ENCODE measurements at regions not wholly inside any gene's neighbourhood (a gene's known extent, or its start where the extent isn't known, plus 50 kb on each side); places are given as distances from the start of the nearest gene placed in this dataset.

DNA sequence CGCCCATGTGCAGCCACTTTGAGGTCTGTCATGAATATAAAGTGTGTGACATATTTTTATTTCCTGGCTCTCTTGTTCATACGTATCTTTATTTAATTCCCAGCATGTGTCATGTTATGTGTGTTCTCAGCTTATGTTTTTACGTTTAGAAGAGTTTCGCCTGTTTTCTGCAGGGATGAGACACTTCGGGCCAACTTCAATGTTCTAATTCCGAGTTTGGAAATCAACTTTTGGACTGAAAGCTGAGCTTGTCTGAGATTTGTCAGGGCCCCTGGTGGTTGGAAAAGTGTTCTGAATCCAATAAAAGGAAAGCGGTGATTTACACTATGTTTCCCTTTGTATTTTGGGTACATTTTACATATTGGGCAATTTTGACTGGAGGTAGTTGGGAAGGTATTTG is 810.7 kb downstream of the TBC1D22A start:
- Histone ChIP-seq H3K9me2 (replicated peaks; ENCODE audit: insufficient read depth, low read length) (no peaks in the 10 kb centered on the region), H4K20me1 (ENCODE audit: insufficient read depth, low read depth, low read length) (no peaks in the 10 kb centered on the region), H3K4me3 (ENCODE audit: low read length) (no peak overlapping the region), H3K9me3 (ENCODE audit: low read length) (no peaks in the 10 kb centered on the region), H3K9ac (ENCODE audit: low read length) (no peak overlapping the region), H3K36me3 (ENCODE audit: insufficient read depth, low read length) (no peaks in the 10 kb centered on the region), H2AFZ (ENCODE audit: low read length) (no peak overlapping the region), H3K4me2 (ENCODE audit: low read depth, low read length, poor library complexity, severe bottlenecking) (no peak overlapping the region), H3K27ac (ENCODE audit: low read length) (no peak overlapping the region), H3K27me3 (ENCODE audit: low read length) (no peaks in the 10 kb centered on the region), H3K4me1 (ENCODE audit: low read length) (no peaks in the 10 kb centered on the region), H3K79me2 (ENCODE audit: low read length) (no peaks in the 10 kb centered on the region)
- no peak for DNase-seq

DNA sequence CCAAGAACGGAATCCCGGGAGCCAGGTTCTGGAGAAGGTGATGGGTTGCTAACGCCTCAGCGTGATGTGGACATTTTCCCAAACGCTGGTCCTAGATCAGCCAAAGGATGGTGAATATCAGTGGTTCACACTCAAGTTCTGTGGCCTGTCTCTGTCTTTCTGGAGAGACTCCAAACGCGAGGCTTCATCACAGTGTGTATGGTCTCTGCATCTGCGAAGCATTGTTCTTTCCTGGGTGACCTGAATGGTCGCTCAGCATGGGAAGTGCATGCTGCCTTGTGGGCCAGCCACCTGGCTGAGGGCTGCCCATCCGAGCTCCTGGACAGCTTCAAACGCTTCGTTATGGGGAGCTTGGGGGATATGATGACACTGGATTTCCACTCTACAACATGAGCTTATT is 810.0 kb downstream of the TBC1D22A start:
- H3K27ac ChIP-seq (ENCODE audit: low read length): no peak overlapping the region
- no peak overlapping the region for H3K4me2 ChIP-seq (ENCODE audit: low read depth, low read length, poor library complexity, severe bottlenecking)
- no peaks in the 10 kb centered on the region for H3K9me2 ChIP-seq (replicated peaks; ENCODE audit: insufficient read depth, low read length)
- no peak overlapping the region for H3K9ac ChIP-seq (ENCODE audit: low read length)
- no peak overlapping the region for H2AFZ ChIP-seq (ENCODE audit: low read length)
- no peak overlapping the region for H3K4me3 ChIP-seq (ENCODE audit: low read length)
- no peaks in the 10 kb centered on the region for H3K4me1 ChIP-seq (ENCODE audit: low read length)
- no peaks in the 10 kb centered on the region for H3K79me2 ChIP-seq (ENCODE audit: low read length)
- no peak for DNase-seq
- H3K9me3 ChIP-seq (ENCODE audit: low read length): no peaks in the 10 kb centered on the region
- H3K27me3 ChIP-seq (ENCODE audit: low read length): no peaks in the 10 kb centered on the region
- H3K36me3 ChIP-seq (ENCODE audit: insufficient read depth, low read length): no peaks in the 10 kb centered on the region
- no peaks in the 10 kb centered on the region for H4K20me1 ChIP-seq (ENCODE audit: insufficient read depth, low read depth, low read length)

DNA sequence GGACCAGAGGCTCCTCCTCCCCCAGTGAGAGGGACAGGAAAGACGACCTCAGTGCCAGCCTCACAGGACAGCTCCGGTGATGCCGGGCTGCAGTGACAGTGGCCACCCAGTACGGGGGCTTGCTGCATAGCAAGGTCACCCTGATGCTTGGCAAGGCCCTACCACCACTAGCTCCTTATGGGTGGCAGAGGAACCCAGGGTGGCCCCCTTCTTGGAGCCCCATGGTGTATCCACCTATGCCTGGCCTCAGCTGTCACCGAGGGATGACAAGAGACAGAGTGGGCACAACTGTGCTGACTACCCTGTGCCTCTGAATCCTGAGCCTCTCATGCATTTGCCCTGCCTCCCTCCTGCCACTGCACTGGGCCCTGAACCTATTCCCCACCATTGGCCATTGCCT is 809.2 kb downstream of the TBC1D22A start:
- DNase-seq: no peak
- Histone ChIP-seq H3K9me3 (ENCODE audit: low read length) (no peaks in the 10 kb centered on the region), H3K79me2 (ENCODE audit: low read length) (no peaks in the 10 kb centered on the region), H3K4me3 (ENCODE audit: low read length) (no peak overlapping the region), H3K27me3 (ENCODE audit: low read length) (no peaks in the 10 kb centered on the region), H3K9ac (ENCODE audit: low read length) (no peak overlapping the region), H3K4me2 (ENCODE audit: low read depth, low read length, poor library complexity, severe bottlenecking) (no peak overlapping the region), H3K36me3 (ENCODE audit: insufficient read depth, low read length) (no peaks in the 10 kb centered on the region), H4K20me1 (ENCODE audit: insufficient read depth, low read depth, low read length) (no peaks in the 10 kb centered on the region), H3K9me2 (replicated peaks; ENCODE audit: insufficient read depth, low read length) (no peaks in the 10 kb centered on the region), H3K4me1 (ENCODE audit: low read length) (no peaks in the 10 kb centered on the region), H2AFZ (ENCODE audit: low read length) (no peak overlapping the region), H3K27ac (ENCODE audit: low read length) (no peak overlapping the region)

DNA sequence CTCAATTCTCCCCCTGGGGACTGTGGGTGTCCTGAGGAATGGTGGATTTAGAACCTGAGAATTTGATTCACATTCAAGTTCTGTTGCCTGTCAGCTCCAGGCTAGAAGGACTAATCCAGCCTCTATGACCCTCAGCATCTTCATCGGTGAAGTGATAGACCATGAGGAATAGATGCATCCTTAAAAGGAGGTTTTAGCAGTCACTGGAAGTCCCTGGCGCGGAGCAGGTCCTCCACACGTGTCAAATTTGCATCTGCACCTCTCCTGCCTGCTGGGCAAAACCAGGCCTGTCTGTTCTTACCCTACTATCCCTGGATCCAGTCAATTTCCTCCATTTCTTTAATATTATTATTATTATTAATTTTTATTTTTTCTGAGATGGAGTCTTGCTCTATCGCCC is 808.4 kb downstream of the TBC1D22A start:
- H3K27me3 ChIP-seq (ENCODE audit: low read length): no peaks in the 10 kb centered on the region
- H3K27ac ChIP-seq (ENCODE audit: low read length): no peak overlapping the region
- H3K9me3 ChIP-seq (ENCODE audit: low read length): no peaks in the 10 kb centered on the region
- no peaks in the 10 kb centered on the region for H3K9me2 ChIP-seq (replicated peaks; ENCODE audit: insufficient read depth, low read length)
- no peaks in the 10 kb centered on the region for H3K36me3 ChIP-seq (ENCODE audit: insufficient read depth, low read length)
- no peaks in the 10 kb centered on the region for H3K79me2 ChIP-seq (ENCODE audit: low read length)
- H3K4me1 ChIP-seq (ENCODE audit: low read length): no peaks in the 10 kb centered on the region
- no peak overlapping the region for H2AFZ ChIP-seq (ENCODE audit: low read length)
- H3K4me3 ChIP-seq (ENCODE audit: low read length): no peak overlapping the region
- no peak for DNase-seq
- H3K4me2 ChIP-seq (ENCODE audit: low read depth, low read length, poor library complexity, severe bottlenecking): no peak overlapping the region
- H3K9ac ChIP-seq (ENCODE audit: low read length): no peak overlapping the region
- no peaks in the 10 kb centered on the region for H4K20me1 ChIP-seq (ENCODE audit: insufficient read depth, low read depth, low read length)

DNA sequence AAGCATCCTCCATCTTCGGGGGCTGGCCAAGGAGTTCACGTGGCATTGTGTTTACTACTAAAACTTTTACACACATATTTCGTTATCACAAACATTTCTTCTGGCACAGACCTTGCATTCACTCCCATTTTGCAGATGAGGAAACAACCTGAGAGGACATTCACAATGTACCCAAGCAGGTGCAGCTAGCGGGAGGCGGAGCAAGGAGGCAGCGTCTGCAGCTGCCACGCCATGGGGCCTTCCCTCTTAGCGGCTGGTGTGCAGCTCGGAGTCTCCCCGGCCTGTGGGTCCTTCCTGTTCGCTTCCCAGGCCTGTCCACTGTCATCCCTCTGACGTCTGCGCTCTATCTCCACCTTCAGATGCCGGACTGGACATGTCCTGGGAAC is 807.8 kb downstream of the TBC1D22A start:
- H3K4me3 ChIP-seq (ENCODE audit: low read length): no peak overlapping the region
- H3K27ac ChIP-seq (ENCODE audit: low read length): no peak overlapping the region
- no peaks in the 10 kb centered on the region for H4K20me1 ChIP-seq (ENCODE audit: insufficient read depth, low read depth, low read length)
- no peaks in the 10 kb centered on the region for H3K79me2 ChIP-seq (ENCODE audit: low read length)
- no peaks in the 10 kb centered on the region for H3K27me3 ChIP-seq (ENCODE audit: low read length)
- H3K4me1 ChIP-seq (ENCODE audit: low read length): no peaks in the 10 kb centered on the region
- DNase-seq: no peak
- no peaks in the 10 kb centered on the region for H3K36me3 ChIP-seq (ENCODE audit: insufficient read depth, low read length)
- H3K9ac ChIP-seq (ENCODE audit: low read length): no peak overlapping the region
- no peak overlapping the region for H3K4me2 ChIP-seq (ENCODE audit: low read depth, low read length, poor library complexity, severe bottlenecking)
- H3K9me3 ChIP-seq (ENCODE audit: low read length): no peaks in the 10 kb centered on the region
- no peaks in the 10 kb centered on the region for H3K9me2 ChIP-seq (replicated peaks; ENCODE audit: insufficient read depth, low read length)
- H2AFZ ChIP-seq (ENCODE audit: low read length): no peak overlapping the region

DNA sequence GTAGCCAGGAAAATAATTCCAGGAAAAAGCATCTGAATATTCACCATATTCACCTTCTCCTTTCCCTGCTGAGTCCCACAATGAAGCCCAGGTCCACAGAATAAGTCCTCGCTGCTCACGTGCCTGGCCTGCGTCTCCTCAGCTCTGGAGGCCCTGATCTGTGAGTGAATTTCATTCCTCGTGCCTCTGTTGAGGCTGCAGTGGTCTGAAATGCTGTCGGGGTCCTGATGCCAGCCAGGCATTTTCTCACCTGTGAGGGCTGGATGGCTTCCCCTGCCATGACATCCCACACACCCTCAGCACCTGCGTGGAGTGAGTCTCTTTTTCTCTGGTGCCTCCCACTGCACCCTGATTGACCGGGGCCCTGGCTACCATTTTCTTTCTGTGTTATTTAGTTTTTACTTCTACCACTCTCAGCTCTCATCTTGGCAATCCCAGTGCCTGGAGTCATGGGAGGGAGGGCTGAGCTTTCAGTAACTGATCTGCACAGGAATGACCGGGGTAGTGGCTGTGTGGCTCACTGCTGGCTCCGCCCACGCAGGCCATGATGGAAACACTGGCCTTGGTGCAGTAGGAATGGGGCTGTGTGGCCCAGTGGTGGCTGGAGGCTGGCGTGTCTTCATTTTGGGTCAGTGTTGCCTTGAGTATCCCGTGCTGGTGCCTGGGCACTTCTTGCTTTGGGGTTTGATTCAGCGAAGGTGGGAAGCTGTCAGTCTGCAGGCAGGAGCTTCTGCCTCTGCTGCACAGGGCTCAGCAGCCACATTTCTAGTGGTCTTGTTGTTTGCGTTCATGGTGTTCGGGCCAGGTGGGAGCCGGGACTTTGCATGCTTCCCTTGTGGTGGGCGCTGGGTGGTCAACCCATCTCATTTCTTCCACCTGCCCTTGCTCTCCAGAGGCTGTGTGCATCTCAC is 807.2 kb downstream of the TBC1D22A start:
- no peak for DNase-seq
- Histone ChIP-seq H3K36me3 (ENCODE audit: insufficient read depth, low read length) (no peaks in the 10 kb centered on the region), H3K79me2 (ENCODE audit: low read length) (no peaks in the 10 kb centered on the region), H3K27ac (ENCODE audit: low read length) (no peak overlapping the region), H3K9ac (ENCODE audit: low read length) (no peak overlapping the region), H3K4me3 (ENCODE audit: low read length) (no peak overlapping the region), H3K27me3 (ENCODE audit: low read length) (no peaks in the 10 kb centered on the region), H3K4me2 (ENCODE audit: low read depth, low read length, poor library complexity, severe bottlenecking) (no peak overlapping the region), H2AFZ (ENCODE audit: low read length) (no peak overlapping the region), H3K9me3 (ENCODE audit: low read length) (no peaks in the 10 kb centered on the region), H4K20me1 (ENCODE audit: insufficient read depth, low read depth, low read length) (no peaks in the 10 kb centered on the region), H3K4me1 (ENCODE audit: low read length) (no peaks in the 10 kb centered on the region), H3K9me2 (replicated peaks; ENCODE audit: insufficient read depth, low read length) (no peaks in the 10 kb centered on the region)

DNA sequence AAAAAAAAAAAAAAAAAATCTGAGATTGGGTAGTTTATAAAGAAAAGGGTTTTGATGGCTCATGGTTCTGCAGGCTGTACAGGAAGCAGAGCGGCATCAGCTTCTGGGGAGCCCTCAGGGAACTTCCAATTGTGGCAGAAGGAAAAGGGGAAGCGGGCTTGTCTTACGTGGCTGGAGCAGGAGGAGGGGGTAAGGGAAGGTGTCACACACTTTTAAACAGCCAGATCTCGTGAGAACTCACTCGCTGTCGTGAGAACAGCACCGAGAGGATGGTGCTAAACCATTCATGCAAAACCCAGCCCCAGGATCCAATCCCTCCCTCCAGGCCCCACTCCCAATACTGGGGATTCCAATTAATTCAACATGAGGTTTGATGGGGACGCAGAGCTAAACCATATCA is 806.2 kb downstream of the TBC1D22A start:
- DNase-seq: no peak
- Histone ChIP-seq H3K36me3 (ENCODE audit: insufficient read depth, low read length) (no peaks in the 10 kb centered on the region), H2AFZ (ENCODE audit: low read length) (no peak overlapping the region), H3K9me3 (ENCODE audit: low read length) (no peaks in the 10 kb centered on the region), H3K27me3 (ENCODE audit: low read length) (no peaks in the 10 kb centered on the region), H3K79me2 (ENCODE audit: low read length) (no peaks in the 10 kb centered on the region), H3K4me3 (ENCODE audit: low read length) (no peak overlapping the region), H3K9me2 (replicated peaks; ENCODE audit: insufficient read depth, low read length) (no peaks in the 10 kb centered on the region), H3K9ac (ENCODE audit: low read length) (no peak overlapping the region), H3K4me2 (ENCODE audit: low read depth, low read length, poor library complexity, severe bottlenecking) (no peak overlapping the region), H4K20me1 (ENCODE audit: insufficient read depth, low read depth, low read length) (no peaks in the 10 kb centered on the region), H3K4me1 (ENCODE audit: low read length) (no peaks in the 10 kb centered on the region), H3K27ac (ENCODE audit: low read length) (no peak overlapping the region)

DNA sequence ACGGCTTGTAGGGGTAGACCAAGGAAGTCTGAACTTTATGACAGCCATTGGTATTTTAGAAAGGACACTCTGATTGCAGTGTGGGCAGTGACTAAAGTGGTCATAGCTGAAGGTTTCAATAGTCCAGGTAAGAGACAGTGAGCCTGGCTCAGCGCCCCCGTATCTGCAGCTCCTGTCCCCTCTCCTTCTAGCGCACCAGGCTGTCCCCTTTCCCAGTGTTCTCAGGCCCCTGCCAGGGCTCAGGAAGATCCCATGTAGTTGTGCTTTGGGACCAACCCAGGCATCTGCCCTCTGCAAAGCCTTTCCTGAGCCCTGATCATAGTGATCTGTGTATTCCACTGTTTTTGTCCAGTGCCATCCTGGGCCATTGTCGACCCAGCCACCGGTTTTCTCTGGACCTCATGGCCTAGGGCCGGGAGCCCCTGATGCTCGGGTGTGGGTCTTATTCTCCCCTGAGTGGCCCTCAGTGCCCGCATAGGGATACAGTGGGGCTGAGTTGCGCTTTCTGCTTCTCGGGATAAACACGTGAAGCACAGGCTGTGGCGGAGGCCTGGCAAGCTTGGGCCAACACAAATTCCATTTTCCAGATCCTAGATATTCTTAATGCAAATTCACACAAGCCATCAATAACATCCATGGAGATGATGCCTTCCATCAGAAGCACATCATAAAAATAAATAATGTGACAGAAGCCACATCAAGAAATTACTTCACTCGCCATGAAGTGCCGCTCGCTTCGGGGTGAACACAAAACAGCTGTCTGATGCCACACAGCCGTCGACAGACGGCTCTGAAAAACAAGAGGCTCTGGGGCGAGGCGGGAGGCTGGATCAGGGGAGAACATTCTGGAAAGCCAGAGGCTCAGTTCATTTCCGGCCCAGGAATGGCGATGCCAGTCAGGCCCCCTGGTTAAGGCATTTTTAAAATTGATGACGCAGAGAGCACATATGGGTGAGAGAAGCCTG is 805.0 kb downstream of the TBC1D22A start:
- Histone ChIP-seq H3K36me3 (ENCODE audit: insufficient read depth, low read length) (no peaks in the 10 kb centered on the region), H3K4me3 (ENCODE audit: low read length) (no peak overlapping the region), H3K4me2 (ENCODE audit: low read depth, low read length, poor library complexity, severe bottlenecking) (no peak overlapping the region), H3K9me2 (replicated peaks; ENCODE audit: insufficient read depth, low read length) (no peaks in the 10 kb centered on the region), H3K9ac (ENCODE audit: low read length) (no peak overlapping the region), H4K20me1 (ENCODE audit: insufficient read depth, low read depth, low read length) (no peaks in the 10 kb centered on the region), H3K9me3 (ENCODE audit: low read length) (no peaks in the 10 kb centered on the region), H3K4me1 (ENCODE audit: low read length) (no peaks in the 10 kb centered on the region), H3K27me3 (ENCODE audit: low read length) (no peaks in the 10 kb centered on the region), H3K79me2 (ENCODE audit: low read length) (no peaks in the 10 kb centered on the region), H3K27ac (ENCODE audit: low read length) (no peak overlapping the region), H2AFZ (ENCODE audit: low read length) (no peak overlapping the region)
- no peak for DNase-seq

Measured in Karpas-422 (cell line).